ENCODE measurements at regions not wholly inside any gene's neighbourhood (a gene's known extent, or its start where the extent isn't known, plus 50 kb on each side); places are given as distances from the start of the nearest gene placed in this dataset.

GRCh38 chr15:24819680-24820079 is 135.1 kb upstream of the SNRPN start:
- no peak for DNase-seq (ENCODE audit: low spot score)
- in situ Hi-C loops (cut with MboI; ENCODE audit: low sequenced_read_pairs, unreplicated experiment), result no loop called here
- TF ChIP-seq, protein P1, sequence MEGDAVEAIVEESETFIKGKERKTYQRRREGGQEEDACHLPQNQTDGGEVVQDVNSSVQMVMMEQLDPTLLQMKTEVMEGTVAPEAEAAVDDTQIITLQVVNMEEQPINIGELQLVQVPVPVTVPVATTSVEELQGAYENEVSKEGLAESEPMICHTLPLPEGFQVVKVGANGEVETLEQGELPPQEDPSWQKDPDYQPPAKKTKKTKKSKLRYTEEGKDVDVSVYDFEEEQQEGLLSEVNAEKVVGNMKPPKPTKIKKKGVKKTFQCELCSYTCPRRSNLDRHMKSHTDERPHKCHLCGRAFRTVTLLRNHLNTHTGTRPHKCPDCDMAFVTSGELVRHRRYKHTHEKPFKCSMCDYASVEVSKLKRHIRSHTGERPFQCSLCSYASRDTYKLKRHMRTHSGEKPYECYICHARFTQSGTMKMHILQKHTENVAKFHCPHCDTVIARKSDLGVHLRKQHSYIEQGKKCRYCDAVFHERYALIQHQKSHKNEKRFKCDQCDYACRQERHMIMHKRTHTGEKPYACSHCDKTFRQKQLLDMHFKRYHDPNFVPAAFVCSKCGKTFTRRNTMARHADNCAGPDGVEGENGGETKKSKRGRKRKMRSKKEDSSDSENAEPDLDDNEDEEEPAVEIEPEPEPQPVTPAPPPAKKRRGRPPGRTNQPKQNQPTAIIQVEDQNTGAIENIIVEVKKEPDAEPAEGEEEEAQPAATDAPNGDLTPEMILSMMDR (IDR thresholded peaks at IDR 0.05; ENCODE audit: borderline replicate concordance, control extremely low read depth, extremely low read depth, insufficient read depth, missing control alignments), result no peak

GRCh38 chr15:24823473-24823872 is 131.3 kb upstream of the SNRPN start:
- no peak for DNase-seq (ENCODE audit: low spot score)
- in situ Hi-C loops (cut with MboI; ENCODE audit: low sequenced_read_pairs, unreplicated experiment), result no loop called here
- TF ChIP-seq, protein P1 (IDR thresholded peaks at IDR 0.05; ENCODE audit: borderline replicate concordance, control extremely low read depth, extremely low read depth, insufficient read depth, missing control alignments), result no peak

GRCh38 chr15:24832282-24832681 is 122.5 kb upstream of the SNRPN start:
- TF ChIP-seq, protein P1 (IDR thresholded peaks at IDR 0.05; ENCODE audit: borderline replicate concordance, control extremely low read depth, extremely low read depth, insufficient read depth, missing control alignments), result no peak
- in situ Hi-C loops (cut with MboI; ENCODE audit: low sequenced_read_pairs, unreplicated experiment), result no loop called here
- no peak for DNase-seq (ENCODE audit: low spot score)

DNA sequence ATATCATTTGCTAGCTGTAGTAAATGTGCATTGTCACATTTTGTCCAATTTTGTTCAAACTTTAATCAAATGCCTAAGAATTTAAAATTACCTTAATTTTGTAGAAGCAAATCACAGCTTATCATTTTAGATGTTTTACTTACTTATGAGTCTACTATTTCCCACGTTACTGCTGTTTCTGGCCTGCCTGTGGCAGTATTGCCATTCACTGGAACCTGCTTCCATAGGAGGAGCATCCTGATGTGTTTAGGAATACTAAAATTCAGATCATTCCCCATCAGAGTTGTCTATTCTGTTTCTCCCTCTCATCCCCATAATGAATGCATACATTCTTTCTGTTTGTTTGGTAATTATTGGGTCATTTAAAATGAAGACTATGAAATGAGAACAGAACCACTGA is 119.5 kb upstream of the SNRPN start:
- DNase-seq (ENCODE audit: low spot score), result no peak
- in situ Hi-C loops (cut with MboI; ENCODE audit: low sequenced_read_pairs, unreplicated experiment), result no loop called here

GRCh38 chr15:24848050-24848449 is 106.7 kb upstream of the SNRPN start:
- TF ChIP-seq, protein P1 (IDR thresholded peaks at IDR 0.05; ENCODE audit: borderline replicate concordance, control extremely low read depth, extremely low read depth, insufficient read depth, missing control alignments), result no peak
- DNase-seq (ENCODE audit: low spot score), result no peak
- in situ Hi-C loops (cut with MboI; ENCODE audit: low sequenced_read_pairs, unreplicated experiment), result no loop called here

More for the DNA sequence above, 119.5 kb upstream of the SNRPN start:
- TF ChIP-seq, protein P1 (IDR thresholded peaks at IDR 0.05; ENCODE audit: borderline replicate concordance, control extremely low read depth, extremely low read depth, insufficient read depth, missing control alignments), result no peak

DNA sequence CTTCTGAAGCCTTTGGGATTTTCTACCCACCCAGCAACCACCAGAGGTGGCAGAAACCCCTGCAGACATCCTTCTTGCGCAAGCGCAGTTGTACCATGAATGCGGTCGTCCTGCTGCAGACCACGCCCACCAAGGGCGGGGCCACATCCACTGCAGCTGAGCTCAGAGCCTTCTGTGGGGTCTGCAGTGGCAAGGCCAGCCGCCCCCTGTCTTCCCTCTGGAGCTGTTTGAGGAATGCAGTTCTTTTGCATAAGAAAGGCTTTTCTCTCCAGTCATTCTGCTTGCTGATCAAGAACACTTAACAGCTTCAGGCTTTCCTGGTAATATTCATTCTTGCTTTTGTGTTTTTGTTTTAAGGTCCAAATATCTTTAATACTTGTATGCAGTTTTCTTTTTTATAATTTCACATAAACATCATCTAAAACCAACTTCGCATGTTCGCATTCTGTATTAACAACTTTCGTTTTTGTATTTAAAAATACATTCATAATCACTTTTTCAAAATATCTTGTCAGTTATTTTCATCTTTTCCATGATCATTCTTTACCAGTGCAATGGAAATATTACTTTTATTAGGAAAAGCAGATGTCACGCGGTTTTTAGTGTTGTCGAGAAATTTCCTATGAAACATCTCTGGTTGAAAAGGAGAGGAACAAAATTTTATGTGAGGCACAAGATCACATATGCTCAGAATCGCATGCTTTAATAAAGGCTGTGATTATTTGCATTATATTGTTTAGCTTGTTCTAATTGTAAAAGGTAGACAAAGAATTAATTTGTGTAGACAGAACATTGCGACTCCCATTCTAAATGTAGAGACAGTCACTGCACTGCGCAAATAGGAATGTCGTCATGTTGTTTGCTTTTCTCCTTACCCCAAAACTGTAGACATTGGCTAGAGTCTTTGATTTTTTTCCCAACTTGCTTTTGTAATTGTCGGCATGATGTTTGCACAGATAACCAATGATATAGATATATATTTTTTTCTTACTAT is 98.1 kb upstream of the SNRPN start:
- in situ Hi-C loops (cut with MboI; ENCODE audit: low sequenced_read_pairs, unreplicated experiment), result no loop called here
- DNase-seq (ENCODE audit: low spot score), result no peak
- TF ChIP-seq, protein P1 (IDR thresholded peaks at IDR 0.05; ENCODE audit: borderline replicate concordance, control extremely low read depth, extremely low read depth, insufficient read depth, missing control alignments), result no peak
